A673 (cell line): ENCODE measurements at regions not wholly inside any gene's neighbourhood (a gene's known extent, or its start where the extent isn't known, plus 50 kb on each side); places are given as distances from the start of the nearest gene placed in this dataset.
"Not testable (repeated sequence)": the region's sequence is repeated elsewhere in the genome, so short reads cannot be mapped to it uniquely, and the experiment has no call there.

Experiments
- CTCF ChIP-seq: fragments of 300-800, 200-600 bp; sonication (generic); conservative IDR thresholded peaks from 2 replicates; pipeline ENCODE4 v1.5.1; 2017; ENCODE audit warnings: low read depth, mild to moderate bottlenecking, antibody characterized with exemption, low read length, moderate library complexity, mixed read lengths
- EZH2 ChIP-seq: fragments of 200-600 bp; sonication (generic); IDR thresholded peaks from 2 replicates; pipeline ENCODE4 v1.6.1; 2017; ENCODE audit warnings: borderline replicate concordance, low read depth, mild to moderate bottlenecking, mixed read lengths, antibody characterized with exemption, low read length; ENCODE audit not compliant: poor library complexity, severe bottlenecking

- not testable (repeated sequence) for TF ChIP-seq CTCF, EZH2
These were observed 356.6 kb upstream of the ROPN1 start for GRCh38 chr3:124348555-124348954.
